ENCODE measurements at regions not wholly inside any gene's neighbourhood (a gene's known extent, or its start where the extent isn't known, plus 50 kb on each side); places are given as distances from the start of the nearest gene placed in this dataset.
"Not testable (repeated sequence)": the region's sequence is repeated elsewhere in the genome, so short reads cannot be mapped to it uniquely, and the experiment has no call there.

DNA sequence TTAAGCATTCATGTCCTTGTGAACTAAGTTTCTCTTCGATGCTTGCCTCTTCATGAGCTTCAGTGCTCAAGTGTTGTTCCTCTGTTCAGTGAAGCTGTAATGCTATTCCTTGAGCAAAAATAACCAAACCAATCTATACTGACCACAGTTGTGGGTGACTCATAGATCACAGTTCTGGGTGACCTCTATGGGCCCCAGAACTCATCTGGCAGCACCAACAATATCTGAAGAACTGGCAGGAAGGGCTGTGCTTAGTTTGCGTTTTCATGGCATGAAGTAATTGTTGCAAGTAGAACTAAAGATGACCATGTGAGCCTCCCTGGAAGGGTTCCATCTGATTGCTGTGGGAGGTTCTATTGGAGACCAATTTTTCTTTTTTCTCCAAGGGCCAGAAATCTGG is 106.2 kb downstream of the CCNG2 start:
- Histone ChIP-seq H3K79me2 (ENCODE audit: control insufficient read depth, insufficient read depth, low read length) (no peaks in the 10 kb centered on the region), H3K4me2 (ENCODE audit: control insufficient read depth, extremely low read depth, insufficient read depth, low read depth, low read length) (no peak overlapping the region), H3K36me3 (ENCODE audit: control insufficient read depth in 2 of 2, extremely low read depth in 1 of 2, insufficient read depth in 2 of 2, low read length in 2 of 2) (no peaks in the 10 kb centered on the region), H3K4me3 (ENCODE audit: control insufficient read depth in 2 of 3, extremely low read depth in 1 of 3, insufficient read depth in 2 of 3, low read depth in 1 of 3, low read length in 3 of 3) (no peak overlapping the region), H3K4me1 (ENCODE audit: control insufficient read depth, extremely low read depth, insufficient read depth, low read length) (no peaks in the 10 kb centered on the region), H3K27me3 (ENCODE audit: control insufficient read depth, extremely low read depth, insufficient read depth, low read length) (no peaks in the 10 kb centered on the region), H3K9ac (ENCODE audit: control insufficient read depth, extremely low read depth, insufficient read depth, low read length) (no peak overlapping the region), H3K9me1 (ENCODE audit: control insufficient read depth, extremely low read depth, insufficient read depth, low read length) (no peaks in the 10 kb centered on the region), H4K20me1 (ENCODE audit: control insufficient read depth, extremely low read depth, insufficient read depth, low read length) (no peaks in the 10 kb centered on the region), H3K27ac (ENCODE audit: control insufficient read depth, insufficient read depth, low read length) (no peak overlapping the region), H3K9me3 (ENCODE audit: control insufficient read depth, low read depth, low read length) (no peaks in the 10 kb centered on the region), H2AFZ (ENCODE audit: control insufficient read depth, low read length) (no peak overlapping the region)
- FAIRE-seq (no peak), DNase-seq (ENCODE audit: low read depth, low spot score) (no peak)
- dilution Hi-C loops (cut with MboI; ENCODE audit: extremely low pct_ligation_motif_present, low sequenced_read_pairs), result no loop called here
- TF ChIP-seq, protein P1, sequence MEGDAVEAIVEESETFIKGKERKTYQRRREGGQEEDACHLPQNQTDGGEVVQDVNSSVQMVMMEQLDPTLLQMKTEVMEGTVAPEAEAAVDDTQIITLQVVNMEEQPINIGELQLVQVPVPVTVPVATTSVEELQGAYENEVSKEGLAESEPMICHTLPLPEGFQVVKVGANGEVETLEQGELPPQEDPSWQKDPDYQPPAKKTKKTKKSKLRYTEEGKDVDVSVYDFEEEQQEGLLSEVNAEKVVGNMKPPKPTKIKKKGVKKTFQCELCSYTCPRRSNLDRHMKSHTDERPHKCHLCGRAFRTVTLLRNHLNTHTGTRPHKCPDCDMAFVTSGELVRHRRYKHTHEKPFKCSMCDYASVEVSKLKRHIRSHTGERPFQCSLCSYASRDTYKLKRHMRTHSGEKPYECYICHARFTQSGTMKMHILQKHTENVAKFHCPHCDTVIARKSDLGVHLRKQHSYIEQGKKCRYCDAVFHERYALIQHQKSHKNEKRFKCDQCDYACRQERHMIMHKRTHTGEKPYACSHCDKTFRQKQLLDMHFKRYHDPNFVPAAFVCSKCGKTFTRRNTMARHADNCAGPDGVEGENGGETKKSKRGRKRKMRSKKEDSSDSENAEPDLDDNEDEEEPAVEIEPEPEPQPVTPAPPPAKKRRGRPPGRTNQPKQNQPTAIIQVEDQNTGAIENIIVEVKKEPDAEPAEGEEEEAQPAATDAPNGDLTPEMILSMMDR (optimal IDR thresholded peaks at IDR 0.05 in 1 of 3, IDR thresholded peaks at IDR 0.05 in 1 of 3, conservative IDR thresholded peaks at IDR 0.05 in 1 of 3; ENCODE audit: extremely low read depth in 1 of 3, insufficient read depth in 2 of 3, low read length in 3 of 3), result no peak
- TF ChIP-seq EZH2 (IDR thresholded peaks at IDR 0.05; ENCODE audit: low read length), result no peak

DNA sequence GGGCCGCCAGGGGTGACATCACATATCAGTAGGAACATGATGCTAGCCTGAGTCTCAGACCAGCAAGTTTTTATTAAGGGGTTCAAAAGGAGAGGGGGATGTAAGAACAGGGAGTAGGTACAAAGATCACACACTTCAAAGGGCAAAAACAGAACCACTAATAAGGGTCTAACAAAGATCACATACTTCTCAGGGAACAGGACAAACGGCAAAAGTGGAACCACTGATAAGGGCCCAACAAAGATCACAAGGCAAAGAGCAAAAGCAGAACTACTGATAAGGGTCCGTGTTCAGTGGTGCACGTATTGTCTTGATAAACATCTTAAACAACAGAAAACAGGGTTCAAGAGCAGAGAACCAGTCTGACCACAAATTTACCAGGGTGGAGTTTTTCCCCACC is 107.0 kb downstream of the CCNG2 start:
- H3K36me3 ChIP-seq (ENCODE audit: control insufficient read depth in 2 of 2, extremely low read depth in 1 of 2, insufficient read depth in 2 of 2, low read length in 2 of 2); H3K27me3 ChIP-seq (ENCODE audit: control insufficient read depth, extremely low read depth, insufficient read depth, low read length); H3K4me1 ChIP-seq (ENCODE audit: control insufficient read depth, extremely low read depth, insufficient read depth, low read length); H3K4me3 ChIP-seq (ENCODE audit: control insufficient read depth in 2 of 3, extremely low read depth in 1 of 3, insufficient read depth in 2 of 3, low read depth in 1 of 3, low read length in 3 of 3); dilution Hi-C loops (cut with MboI; ENCODE audit: extremely low pct_ligation_motif_present, low sequenced_read_pairs); H3K4me2 ChIP-seq (ENCODE audit: control insufficient read depth, extremely low read depth, insufficient read depth, low read depth, low read length); H2AFZ ChIP-seq (ENCODE audit: control insufficient read depth, low read length); H4K20me1 ChIP-seq (ENCODE audit: control insufficient read depth, extremely low read depth, insufficient read depth, low read length); H3K79me2 ChIP-seq (ENCODE audit: control insufficient read depth, insufficient read depth, low read length); H3K9me3 ChIP-seq (ENCODE audit: control insufficient read depth, low read depth, low read length); H3K27ac ChIP-seq (ENCODE audit: control insufficient read depth, insufficient read depth, low read length); H3K9ac ChIP-seq (ENCODE audit: control insufficient read depth, extremely low read depth, insufficient read depth, low read length); FAIRE-seq; H3K9me1 ChIP-seq (ENCODE audit: control insufficient read depth, extremely low read depth, insufficient read depth, low read length); DNase-seq (ENCODE audit: low read depth, low spot score): not testable (repeated sequence)

DNA sequence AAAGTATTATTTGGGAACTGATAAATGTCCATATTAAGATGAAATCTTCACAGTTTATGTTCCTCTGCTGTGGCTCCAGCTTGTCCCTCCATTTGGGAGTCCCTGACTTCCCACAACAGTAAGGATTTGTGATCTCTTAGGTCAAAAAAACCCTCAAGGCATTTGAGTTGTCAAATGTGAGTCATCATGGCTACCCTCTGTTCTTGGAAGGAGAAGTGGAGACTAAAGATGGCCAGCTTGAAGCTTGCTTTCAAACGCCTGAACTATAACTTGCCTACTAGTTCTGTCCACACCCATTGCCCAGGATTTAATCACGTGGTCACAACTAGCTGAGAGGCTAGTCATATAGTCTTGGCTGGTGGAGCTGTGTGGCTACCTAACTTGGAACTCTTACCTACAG is 107.8 kb downstream of the CCNG2 start:
- Histone ChIP-seq H3K27me3 (ENCODE audit: control insufficient read depth, extremely low read depth, insufficient read depth, low read length) (no peaks in the 10 kb centered on the region), H3K9me3 (ENCODE audit: control insufficient read depth, low read depth, low read length) (no peaks in the 10 kb centered on the region), H3K79me2 (ENCODE audit: control insufficient read depth, insufficient read depth, low read length) (no peaks in the 10 kb centered on the region), H2AFZ (ENCODE audit: control insufficient read depth, low read length) (no peak overlapping the region), H3K9ac (ENCODE audit: control insufficient read depth, extremely low read depth, insufficient read depth, low read length) (no peak overlapping the region), H3K4me2 (ENCODE audit: control insufficient read depth, extremely low read depth, insufficient read depth, low read depth, low read length) (no peak overlapping the region), H3K4me3 (ENCODE audit: control insufficient read depth in 2 of 3, extremely low read depth in 1 of 3, insufficient read depth in 2 of 3, low read depth in 1 of 3, low read length in 3 of 3) (no peak overlapping the region), H3K27ac (ENCODE audit: control insufficient read depth, insufficient read depth, low read length) (no peak overlapping the region), H4K20me1 (ENCODE audit: control insufficient read depth, extremely low read depth, insufficient read depth, low read length) (no peaks in the 10 kb centered on the region), H3K36me3 (ENCODE audit: control insufficient read depth in 2 of 2, extremely low read depth in 1 of 2, insufficient read depth in 2 of 2, low read length in 2 of 2) (no peaks in the 10 kb centered on the region), H3K9me1 (ENCODE audit: control insufficient read depth, extremely low read depth, insufficient read depth, low read length) (no peaks in the 10 kb centered on the region), H3K4me1 (ENCODE audit: control insufficient read depth, extremely low read depth, insufficient read depth, low read length) (no peaks in the 10 kb centered on the region)
- TF ChIP-seq, protein P1 (optimal IDR thresholded peaks at IDR 0.05 in 1 of 3, IDR thresholded peaks at IDR 0.05 in 1 of 3, conservative IDR thresholded peaks at IDR 0.05 in 1 of 3; ENCODE audit: extremely low read depth in 1 of 3, insufficient read depth in 2 of 3, low read length in 3 of 3), result no peak
- TF ChIP-seq EZH2 (IDR thresholded peaks at IDR 0.05; ENCODE audit: low read length), result no peak
- dilution Hi-C loops (cut with MboI; ENCODE audit: extremely low pct_ligation_motif_present, low sequenced_read_pairs), result no loop called here
- DNase-seq (ENCODE audit: low read depth, low spot score) (peak; percentile 30), FAIRE-seq (peak; percentile 52)
